AG04450 (cell line): ENCODE measurements at regions not wholly inside any gene's neighbourhood (a gene's known extent, or its start where the extent isn't known, plus 50 kb on each side); places are given as distances from the start of the nearest gene placed in this dataset.

Source experiments
- CTCF ChIA-PET: fragments of 300-600, 350-600 bp; formaldehyde crosslinking; extraction: SDS; loops from one replicate; lab custom pipeline; 2022; ENCODE audit warnings: antibody characterized with exemption, inconsistent platforms; lab: Charles Lee
- POLR2A ChIA-PET: fragments of 350-600 bp; formaldehyde crosslinking; extraction: SDS; loops from one replicate; lab custom pipeline; 2021; ENCODE audit warnings: antibody characterized with exemption, inconsistent platforms; lab: Yijun Ruan, JAX
- DNase-seq: peaks from one replicate; pipeline ENCODE4 v3.0.0-alpha.2; 2011; ENCODE audit warnings: low read depth, low spot score
- H3K27ac ChIP-seq: one replicate; pipeline ENCODE4 v1.5.1; 2012; ENCODE audit warnings: low read depth, low read length, control low read depth
- H3K27me3 ChIP-seq: one replicate; pipeline ENCODE4 v1.6.0; 2012; ENCODE audit warnings: low read length; ENCODE audit not compliant: control insufficient read depth, insufficient read depth
- H3K4me3 ChIP-seq: 2 replicates; pipeline ENCODE4 v1.5.1; 2011; ENCODE audit warnings: mild to moderate bottlenecking, low read depth, low read length, control low read depth
- H3K9me3 ChIP-seq: 2 replicates; pipeline ENCODE4 v1.5.1; 2012; ENCODE audit warnings: low read length; ENCODE audit not compliant: control insufficient read depth, insufficient read depth
- CTCF ChIP-seq: IDR thresholded peaks from 2 replicates; pipeline ENCODE4 v1.5.1; 2011; ENCODE audit warnings: low read depth, low read length, control low read depth, inconsistent platforms

- H3K27ac ChIP-seq = no peak overlapping the region
- H3K9me3 ChIP-seq = peaks cover 3% of the 10 kb centered on the region
- CTCF ChIA-PET = no interaction called here
- no peak for TF ChIP-seq CTCF
- POLR2A ChIA-PET = no interaction called here
- H3K27me3 ChIP-seq = no peaks in the 10 kb centered on the region
- H3K4me3 ChIP-seq = no peak overlapping the region
- DNase-seq = no peak
These were observed 74.1 kb upstream of the BTN3A2 start for GRCh38 chr6:26290941-26291340.

GRCh38 chr6:26292709-26293108, 72.3 kb upstream of the BTN3A2 start:
- H3K4me3 ChIP-seq = no peak overlapping the region
- DNase-seq = no peak
- H3K9me3 ChIP-seq = no peaks in the 10 kb centered on the region; the same call in 1 of the 2 replicates
- ChIA-PET POLR2A (interaction anchor here (0.5 kb wide), 1 partner anchor 106 kb away, joined by 4 read pairs; no protein-coding TSS in a partner anchor), CTCF (no interaction called here)
- H3K27ac ChIP-seq = no peak overlapping the region
- TF ChIP-seq CTCF = no peak
- no peaks in the 10 kb centered on the region for H3K27me3 ChIP-seq

GRCh38 chr6:26294302-26294701, 70.7 kb upstream of the BTN3A2 start:
- TF ChIP-seq CTCF = no peak
- CTCF ChIA-PET = no interaction called here
- Histone ChIP-seq H3K27ac (no peak overlapping the region), H3K4me3 (no peak overlapping the region), H3K27me3 (no peaks in the 10 kb centered on the region), H3K9me3 (no peaks in the 10 kb centered on the region; the same call in 1 of the 2 replicates)
- POLR2A ChIA-PET = no interaction called here
- no peak for DNase-seq

- peak overlapping the region; percentile 49 for H3K27ac ChIP-seq
- H3K4me3 ChIP-seq = no peak overlapping the region
- DNase-seq = no peak
- TF ChIP-seq CTCF = no peak
- CTCF ChIA-PET = interaction anchor here (0.6 kb wide), 1 partner anchor 1501 kb away, joined by 6 read pairs; no protein-coding TSS in a partner anchor
- POLR2A ChIA-PET = interaction anchor here (1.0 kb wide), 2 partner anchors 23 to 46 kb away, joined by 3 read pairs; a partner anchor contains a TSS
- H3K27me3 ChIP-seq = no peaks in the 10 kb centered on the region
- H3K9me3 ChIP-seq = no peaks in the 10 kb centered on the region; the same call in 1 of the 2 replicates
These were observed 69.1 kb upstream of the BTN3A2 start for GRCh38 chr6:26295691-26296555.

- no peak overlapping the region for H3K4me3 ChIP-seq
- POLR2A ChIA-PET = interaction anchor here (1.0 kb wide), 2 partner anchors 24 to 46 kb away, joined by 3 read pairs; a partner anchor contains a TSS
- no peaks in the 10 kb centered on the region for H3K27me3 ChIP-seq
- TF ChIP-seq CTCF = no peak
- no peaks in the 10 kb centered on the region; the same call in 1 of the 2 replicates for H3K9me3 ChIP-seq
- no peak overlapping the region for H3K27ac ChIP-seq
- CTCF ChIA-PET = interaction anchor here (0.6 kb wide), 1 partner anchor 1500 kb away, joined by 6 read pairs; no protein-coding TSS in a partner anchor
- no peak for DNase-seq
These were observed 68.5 kb upstream of the BTN3A2 start for GRCh38 chr6:26296556-26296856.
